Transverse colon (tissue), 4 donors: ENCODE measurements at regions not wholly inside any gene's neighbourhood (a gene's known extent, or its start where the extent isn't known, plus 50 kb on each side); places are given as distances from the start of the nearest gene placed in this dataset.

ENCODE experiments used
- DNase-seq: peaks from one replicate; pipeline ENCODE4 v3.0.0-alpha.2; 2019
- H3K27ac ChIP-seq, 4 donors: fragments of 200-600 bp; sonication (generic); 2 replicates each; pipeline ENCODE4 v1.5.1; 2016 to 2018; ENCODE audit warnings: inconsistent platforms in 4 of 4
- H3K27me3 ChIP-seq: fragments of 200-600 bp; sonication (generic); 2 replicates; pipeline ENCODE4 v1.5.1; 2017; ENCODE audit warnings: inconsistent platforms
- H3K36me3 ChIP-seq, 4 donors: fragments of 200-600 bp; sonication (generic); 2 replicates each; pipeline ENCODE4 v1.5.1; 2017 to 2019; ENCODE audit warnings: inconsistent platforms in 4 of 4
- H3K4me1 ChIP-seq, 4 donors: fragments of 200-600 bp; sonication (generic); 2 replicates each; pipeline ENCODE4 v1.5.1; 2017 to 2020; ENCODE audit warnings: inconsistent platforms in 4 of 4
- H3K4me3 ChIP-seq, 4 donors: fragments of 200-600 bp; sonication (generic); 1 replicate in 1 of 4; 2 replicates in 3 of 4; pipeline versions ENCODE4 v1.5.1 to v1.6.1; 2017 to 2019; ENCODE audit warnings: inconsistent platforms in 4 of 4
- H3K9me3 ChIP-seq, 2 donors: fragments of 200-600 bp; sonication (generic); 2 replicates each; pipeline ENCODE4 v1.5.1; 2017 to 2019; ENCODE audit warnings: inconsistent platforms in 2 of 2
- EP300 ChIP-seq: sonication (generic); formaldehyde crosslinking; IDR thresholded peaks from one replicate; pipeline ENCODE4 v1.6.1; 2017; ENCODE audit warnings: antibody characterized with exemption, low read depth
- POLR2A ChIP-seq: fragments of 450-650 bp; IDR thresholded peaks from one replicate; pipeline ENCODE4 v1.6.1; 2016; ENCODE audit warnings: antibody characterized with exemption, mild to moderate bottlenecking, moderate library complexity
- POLR2AphosphoS5 ChIP-seq, 3 donors: sonication (generic); formaldehyde crosslinking; IDR thresholded peaks; one replicate each; pipeline ENCODE4 v1.6.1; 2016; ENCODE audit warnings: antibody characterized with exemption in 3 of 3
- WGBS, 2 donors: methylation state at CpG; one replicate each; pipeline ENCODE4 v1.1.5; 2018; ENCODE audit warnings: low coverage in 1 of 2; 5-methylcytosine and 5-hydroxymethylcytosine counted together
- in situ Hi-C, 4 donors: fragments of 200-750 bp; cut with MboI; loops; one replicate each; pipeline versions ENCODE4 v1.15.0 to v1.15.1; 2017; ENCODE audit warnings: low sequenced_read_pairs in 3 of 4, low pct_ligation_motif_present in 1 of 4, low pct_unique_long_range_greater_than_20kb in 1 of 4
- intact Hi-C: fragments of 100-400 bp; cut with DNase I; formaldehyde crosslinking; loops from one replicate; pipeline ENCODE4 v1.15.1; 2023; ENCODE audit warnings: low total_unique reads
- TF ChIP-seq, protein P1 (sequence below), 5 experiments: fragments of 200-600 bp in 3 of 5; fragments of 450-650 bp in 2 of 5; sonication (generic) in 3 of 5; IDR thresholded peaks; 1 replicate in 2 of 5; 2 replicates in 3 of 5; pipeline ENCODE4 v1.5.1; 2016 to 2017; ENCODE audit warnings: antibody characterized with exemption in 5 of 5, inconsistent platforms in 3 of 5, mild to moderate bottlenecking in 2 of 5, moderate library complexity in 1 of 5

DNA sequence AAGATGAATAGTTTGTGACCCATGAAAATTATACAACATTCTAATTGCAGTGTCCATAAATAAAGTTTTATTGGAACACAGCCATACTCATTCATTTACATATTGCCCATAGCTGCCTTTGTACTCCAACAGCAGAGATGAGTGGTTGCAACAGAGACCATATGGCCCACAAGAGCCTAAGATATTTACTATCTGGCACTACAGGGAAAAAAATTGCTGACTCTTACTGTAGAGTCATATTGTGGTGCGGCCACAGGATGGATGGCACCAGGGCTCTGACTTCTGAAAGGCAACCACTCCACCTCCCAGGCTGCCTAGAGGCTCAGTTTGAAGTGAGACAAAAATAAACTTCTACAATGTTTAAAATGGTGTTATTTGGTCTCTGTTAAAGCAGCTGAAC lies 404.0 kb upstream of the ATP5MC3 start:
- in situ Hi-C loops (no loop called here), intact Hi-C loops (loop anchor here (1.0 to 10.0 kb wide), 2 partner anchors 49 to 499 kb away; partner anchors contain the start of gene EVX2)
- no peaks in the 10 kb centered on the region for H3K36me3 ChIP-seq
- no peaks in the 10 kb centered on the region for H3K27me3 ChIP-seq
- DNase-seq, result no peak
- no peaks in the 10 kb centered on the region for H3K9me3 ChIP-seq
- H3K27ac ChIP-seq, result no peak overlapping the region
- no peaks in the 10 kb centered on the region for H3K4me1 ChIP-seq
- WGBS, 2 donors, result 80 to 81% methylated on average over 1 of the region's 1 CpG
- no peak overlapping the region for H3K4me3 ChIP-seq
- no peak for TF ChIP-seq POLR2AphosphoS5 (IDR thresholded peaks at IDR 0.05)

DNA sequence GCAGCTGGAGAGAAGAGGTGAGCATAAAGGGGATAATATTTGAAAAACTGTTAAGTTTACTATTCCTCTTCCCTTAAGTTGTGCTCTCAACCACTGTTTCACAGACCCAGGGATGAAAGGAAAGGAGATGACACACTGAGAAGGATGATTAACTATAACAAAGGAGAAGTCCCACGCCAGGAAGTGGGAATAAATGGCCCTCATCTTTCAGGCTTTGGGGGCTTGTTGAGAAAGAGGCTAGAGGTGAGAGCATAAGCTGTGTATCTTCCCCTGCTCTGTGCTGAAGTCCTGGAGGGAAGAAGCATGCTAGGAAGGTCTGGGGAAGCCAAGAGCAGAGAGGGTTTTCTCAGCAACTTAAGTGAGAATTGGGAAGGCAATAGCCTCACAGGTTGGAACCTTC lies 399.1 kb upstream of the ATP5MC3 start:
- no peaks in the 10 kb centered on the region for H3K27me3 ChIP-seq
- DNase-seq, result no peak
- H3K36me3 ChIP-seq, result no peaks in the 10 kb centered on the region
- intact Hi-C loops, result loop anchor here (10.0 kb wide), 1 partner anchor 504 kb away; the partner anchor contains the start of gene EVX2
- no peaks in the 10 kb centered on the region for H3K4me1 ChIP-seq
- TF ChIP-seq POLR2AphosphoS5 (IDR thresholded peaks at IDR 0.05) (no peak), POLR2A (no peak), EP300 (no peak)
- TF ChIP-seq, protein P1, sequence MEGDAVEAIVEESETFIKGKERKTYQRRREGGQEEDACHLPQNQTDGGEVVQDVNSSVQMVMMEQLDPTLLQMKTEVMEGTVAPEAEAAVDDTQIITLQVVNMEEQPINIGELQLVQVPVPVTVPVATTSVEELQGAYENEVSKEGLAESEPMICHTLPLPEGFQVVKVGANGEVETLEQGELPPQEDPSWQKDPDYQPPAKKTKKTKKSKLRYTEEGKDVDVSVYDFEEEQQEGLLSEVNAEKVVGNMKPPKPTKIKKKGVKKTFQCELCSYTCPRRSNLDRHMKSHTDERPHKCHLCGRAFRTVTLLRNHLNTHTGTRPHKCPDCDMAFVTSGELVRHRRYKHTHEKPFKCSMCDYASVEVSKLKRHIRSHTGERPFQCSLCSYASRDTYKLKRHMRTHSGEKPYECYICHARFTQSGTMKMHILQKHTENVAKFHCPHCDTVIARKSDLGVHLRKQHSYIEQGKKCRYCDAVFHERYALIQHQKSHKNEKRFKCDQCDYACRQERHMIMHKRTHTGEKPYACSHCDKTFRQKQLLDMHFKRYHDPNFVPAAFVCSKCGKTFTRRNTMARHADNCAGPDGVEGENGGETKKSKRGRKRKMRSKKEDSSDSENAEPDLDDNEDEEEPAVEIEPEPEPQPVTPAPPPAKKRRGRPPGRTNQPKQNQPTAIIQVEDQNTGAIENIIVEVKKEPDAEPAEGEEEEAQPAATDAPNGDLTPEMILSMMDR (IDR thresholded peaks at IDR 0.05), result no peak
- no peaks in the 10 kb centered on the region for H3K9me3 ChIP-seq
- H3K27ac ChIP-seq, result no peak overlapping the region
- 69 to 80% methylated on average over 1 of the region's 1 CpG for WGBS, 2 donors
- H3K4me3 ChIP-seq, result no peak overlapping the region
- in situ Hi-C loops, result no loop called here

DNA sequence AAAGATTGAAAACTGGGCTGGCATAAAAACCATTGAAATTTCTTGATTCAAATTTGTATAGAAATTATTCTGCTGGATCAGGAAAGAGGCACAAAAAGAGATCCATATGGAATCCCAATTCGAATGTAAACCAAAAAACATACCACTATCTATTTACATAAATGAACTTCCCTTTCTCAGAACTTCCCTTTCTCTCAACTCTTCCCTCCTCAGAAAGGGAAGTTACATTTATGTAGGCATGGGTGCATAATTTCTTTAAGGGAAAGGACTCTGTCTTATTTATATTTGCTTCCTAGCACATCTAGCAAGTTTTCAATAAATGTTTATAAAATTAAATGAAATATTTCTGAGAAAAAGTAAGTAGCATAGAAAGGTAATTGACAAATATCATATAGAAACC lies 398.1 kb upstream of the ATP5MC3 start:
- 40 to 48% methylated on average over 1 of the region's 1 CpG for WGBS, 2 donors
- Histone ChIP-seq H3K9me3 (no peaks in the 10 kb centered on the region), H3K4me1 (no peaks in the 10 kb centered on the region), H3K27ac (no peak overlapping the region), H3K36me3 (no peaks in the 10 kb centered on the region), H3K4me3 (no peak overlapping the region), H3K27me3 (no peaks in the 10 kb centered on the region)
- DNase-seq, result no peak
- intact Hi-C loops, result loop anchor here (10.0 kb wide), 1 partner anchor 505 kb away; the partner anchor contains the start of gene EVX2
- in situ Hi-C loops, result no loop called here
- TF ChIP-seq POLR2AphosphoS5 (IDR thresholded peaks at IDR 0.05) (no peak), EP300 (no peak), POLR2A (no peak)
- TF ChIP-seq, protein P1 (IDR thresholded peaks at IDR 0.05), result no peak

DNA sequence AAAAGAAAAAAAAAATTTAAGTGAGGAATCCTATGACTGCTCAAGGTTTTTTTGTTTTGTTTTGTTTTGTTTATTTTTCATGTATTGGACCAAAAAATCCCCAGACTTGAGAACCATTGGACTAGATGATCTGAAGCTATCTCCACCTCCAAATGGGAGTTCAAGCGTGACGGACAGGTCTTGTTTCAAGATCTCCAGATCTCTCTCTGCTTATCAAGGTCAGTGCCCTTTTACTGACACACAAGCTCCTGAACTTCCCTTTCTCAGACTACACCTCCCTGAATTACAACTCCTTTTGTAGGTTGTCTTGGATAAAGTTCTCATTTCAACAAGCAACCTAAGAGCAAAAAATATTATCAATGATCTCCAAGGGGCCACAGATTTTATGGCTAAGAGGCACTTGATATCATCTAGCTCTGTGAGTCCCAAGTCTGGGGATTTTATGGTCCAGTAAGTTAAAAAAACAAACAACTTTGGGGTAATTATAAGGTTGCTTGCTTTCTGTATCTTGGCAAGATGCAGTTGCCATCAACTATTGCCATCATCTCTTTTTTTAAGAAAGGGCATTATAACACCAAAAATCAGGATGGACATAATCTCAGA lies 396.0 kb upstream of the ATP5MC3 start:
- in situ Hi-C loops, result no loop called here
- TF ChIP-seq POLR2AphosphoS5 (IDR thresholded peaks at IDR 0.05), result no peak
- TF ChIP-seq, protein P1 (IDR thresholded peaks at IDR 0.05), result no peak
- TF ChIP-seq POLR2A, result no peak
- no peak for TF ChIP-seq EP300
- no peak for DNase-seq
- Histone ChIP-seq H3K36me3 (no peaks in the 10 kb centered on the region), H3K9me3 (no peaks in the 10 kb centered on the region), H3K27me3 (no peaks in the 10 kb centered on the region), H3K27ac (no peak overlapping the region), H3K4me1 (no peaks in the 10 kb centered on the region), H3K4me3 (no peak overlapping the region)
- intact Hi-C loops, result no loop called here
- WGBS, 2 donors, result 84 to 89% methylated on average over 2 of the region's 2 CpGs

DNA sequence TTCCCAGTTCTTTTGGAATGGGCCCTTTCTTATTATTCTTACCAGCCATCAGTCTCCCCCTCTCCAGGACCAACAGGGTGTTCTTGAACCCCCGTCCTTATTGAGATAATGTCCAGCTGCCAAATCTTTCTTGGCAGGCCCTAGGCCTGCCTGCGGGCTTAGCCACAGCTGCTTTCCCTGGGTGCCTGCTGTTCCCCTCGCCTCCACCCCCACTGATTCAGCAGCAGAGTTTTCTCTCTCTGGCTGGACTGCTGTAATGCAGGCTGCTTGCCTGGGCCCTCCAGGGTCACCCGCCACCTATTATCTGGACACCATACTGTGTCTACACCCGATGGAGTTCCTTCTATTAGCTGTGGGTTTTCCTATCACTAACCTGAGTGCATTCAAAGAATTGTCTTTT lies 395.4 kb upstream of the ATP5MC3 start:
- no peak for DNase-seq
- no peak overlapping the region for H3K4me3 ChIP-seq
- H3K27me3 ChIP-seq, result no peaks in the 10 kb centered on the region
- intact Hi-C loops (no loop called here), in situ Hi-C loops (no loop called here)
- no peaks in the 10 kb centered on the region for H3K4me1 ChIP-seq
- no peaks in the 10 kb centered on the region for H3K36me3 ChIP-seq
- 70 to 80% methylated on average over 5 of the region's 5 CpGs for WGBS, 2 donors
- no peak overlapping the region for H3K27ac ChIP-seq
- TF ChIP-seq POLR2AphosphoS5 (IDR thresholded peaks at IDR 0.05) (no peak), POLR2A (no peak), EP300 (no peak)
- TF ChIP-seq, protein P1 (IDR thresholded peaks at IDR 0.05), result no peak
- no peaks in the 10 kb centered on the region for H3K9me3 ChIP-seq
